Smooth muscle cell of the brain vasculature (primary cell): ENCODE measurements at regions not wholly inside any gene's neighbourhood (a gene's known extent, or its start where the extent isn't known, plus 50 kb on each side); places are given as distances from the start of the nearest gene placed in this dataset.

Experiments used
- DNase-seq: peaks from one replicate; pipeline ENCODE4 v3.0.0-alpha.2; 2012; ENCODE audit warnings: low read depth, low spot score

GRCh38 chr2:217625557-217626169 is 377.1 kb downstream of the TNS1 start:
- no peak for DNase-seq

DNA sequence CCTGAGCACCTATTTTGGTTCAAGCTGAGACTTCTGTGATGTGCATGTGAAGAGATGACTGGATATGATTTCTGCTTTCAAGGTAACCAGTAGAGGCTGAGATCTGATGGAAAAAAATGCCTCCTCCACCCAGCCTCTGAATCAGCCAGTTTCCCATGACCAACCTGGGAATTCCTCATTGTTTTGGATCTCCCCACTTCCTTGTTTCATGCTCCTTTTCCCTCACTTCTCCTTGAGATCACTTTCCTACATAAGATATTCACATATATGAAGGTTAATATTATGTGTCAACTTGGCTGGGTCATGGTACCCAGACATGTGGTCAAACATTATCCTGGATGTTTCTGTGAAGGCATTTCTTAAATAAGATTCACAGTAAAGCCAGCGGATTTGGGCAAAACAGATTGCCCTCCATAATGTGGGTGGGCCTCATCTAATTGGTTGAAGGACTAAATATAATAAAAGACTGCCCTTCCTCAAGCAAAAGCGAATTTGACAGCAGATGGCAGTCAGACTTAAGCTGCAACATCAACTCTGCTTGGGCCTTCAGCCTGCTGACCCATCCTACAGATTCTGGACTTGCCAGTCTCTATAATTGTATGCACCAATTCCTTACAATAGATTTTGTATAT is 379.4 kb downstream of the TNS1 start:
- no peak for DNase-seq

DNA sequence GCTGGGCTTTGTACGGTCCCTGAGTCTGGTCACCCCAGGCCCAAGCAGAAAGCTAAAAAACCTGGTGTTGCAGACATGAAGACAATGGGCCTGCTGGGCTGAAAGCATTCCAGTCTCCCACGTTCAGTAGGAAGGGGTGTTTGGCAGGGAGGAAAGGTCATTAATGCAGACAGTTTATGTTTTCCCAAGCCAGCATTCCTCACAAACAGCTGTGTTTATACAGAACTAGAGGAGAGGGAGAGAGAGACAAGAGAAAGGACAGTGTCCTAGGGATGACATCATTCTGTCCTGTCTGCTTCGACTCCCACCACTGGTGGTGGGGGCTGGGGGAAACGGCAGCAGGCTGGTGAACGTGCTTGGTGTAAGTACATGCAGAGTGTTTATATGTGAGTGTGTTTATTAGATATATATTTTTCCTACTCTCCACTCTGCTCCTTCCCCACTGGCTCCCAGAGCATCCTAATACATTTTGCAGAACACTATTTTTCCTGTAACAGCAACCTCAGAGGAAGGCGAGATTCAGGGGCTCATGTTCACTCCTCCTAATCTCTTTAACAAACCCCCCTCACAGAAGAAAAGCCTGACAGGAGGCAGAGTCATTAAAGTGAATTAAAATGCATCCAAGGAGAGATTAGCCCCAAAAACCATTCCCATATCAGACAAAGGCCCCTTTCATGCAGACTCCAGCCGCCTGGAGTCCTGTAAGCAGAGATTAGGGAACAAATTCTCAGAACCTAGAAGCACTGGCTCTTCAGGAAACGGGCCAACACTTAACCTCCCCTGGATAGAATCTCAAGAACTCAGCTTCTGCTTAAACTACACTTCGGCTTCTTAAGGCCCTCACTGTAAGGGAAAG is 380.4 kb downstream of the TNS1 start:
- peak; percentile 63 for DNase-seq

DNA sequence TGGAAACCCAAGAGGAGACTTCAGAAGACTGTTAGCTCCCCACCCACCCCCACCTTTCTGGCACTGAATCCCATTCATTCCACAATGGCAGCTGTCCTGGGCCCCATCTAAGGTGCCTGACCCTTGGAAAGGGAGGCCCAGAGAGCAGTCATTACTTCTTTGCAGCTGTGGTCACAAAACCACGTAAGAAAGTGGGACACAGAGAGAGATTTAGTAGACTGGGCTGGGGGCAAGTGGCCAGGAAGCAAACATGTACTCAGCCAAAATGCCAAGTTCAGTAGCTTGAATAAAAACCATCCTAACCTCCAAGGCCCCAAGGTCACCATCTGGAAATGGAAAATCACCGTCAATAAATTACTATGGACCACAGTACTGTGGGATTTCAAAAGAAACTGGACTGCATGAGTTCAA is 381.4 kb downstream of the TNS1 start:
- DNase-seq = no peak

- DNase-seq = no peak
Measured at GRCh38 chr2:217618744-217619143, 384.1 kb downstream of the TNS1 start.

DNA sequence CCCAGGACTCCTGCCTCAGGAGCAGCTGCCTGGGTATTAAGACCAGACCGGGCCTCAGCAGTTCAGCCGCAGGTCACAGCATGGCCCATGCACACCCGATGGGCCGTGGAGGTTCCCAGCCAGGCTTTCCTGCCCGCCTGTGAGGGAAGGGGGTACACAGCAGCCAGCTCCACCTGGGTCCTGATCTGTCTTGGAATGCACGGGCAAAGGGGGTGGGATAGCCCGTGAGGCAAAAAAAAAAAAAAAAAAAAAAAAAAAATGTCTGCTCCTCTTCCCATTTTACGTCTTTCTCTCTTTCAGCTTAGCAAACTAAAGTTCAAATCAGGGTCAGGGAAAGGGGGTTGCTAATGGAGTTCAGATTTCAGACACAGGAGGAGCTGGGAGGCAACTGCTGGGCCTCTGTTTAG is 385.2 kb downstream of the TNS1 start:
- DNase-seq = no peak

DNA sequence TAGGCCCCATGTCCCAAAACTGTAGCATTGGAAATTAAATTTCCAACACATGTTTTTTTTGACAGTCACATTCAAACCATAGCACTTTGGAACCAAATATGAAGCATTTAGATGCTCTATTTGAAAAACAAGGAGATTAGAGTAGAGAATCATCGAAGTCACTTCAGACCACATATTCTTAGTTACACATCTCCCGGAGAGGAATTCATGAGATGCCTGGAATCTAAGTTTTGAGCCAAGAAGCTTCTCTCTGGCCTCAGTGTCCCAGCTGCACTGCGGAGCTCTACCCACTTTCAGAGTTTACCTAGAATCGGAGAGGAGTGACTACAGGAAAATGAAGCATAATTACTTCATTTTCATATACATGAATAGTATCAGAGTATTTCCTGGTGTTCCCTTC is 385.9 kb downstream of the TNS1 start:
- DNase-seq = no peak

GRCh38 chr2:217615171-217615570 is 387.6 kb downstream of the TNS1 start:
- DNase-seq = no peak

GRCh38 chr2:217614498-217614897 is 388.3 kb downstream of the TNS1 start:
- no peak for DNase-seq

DNA sequence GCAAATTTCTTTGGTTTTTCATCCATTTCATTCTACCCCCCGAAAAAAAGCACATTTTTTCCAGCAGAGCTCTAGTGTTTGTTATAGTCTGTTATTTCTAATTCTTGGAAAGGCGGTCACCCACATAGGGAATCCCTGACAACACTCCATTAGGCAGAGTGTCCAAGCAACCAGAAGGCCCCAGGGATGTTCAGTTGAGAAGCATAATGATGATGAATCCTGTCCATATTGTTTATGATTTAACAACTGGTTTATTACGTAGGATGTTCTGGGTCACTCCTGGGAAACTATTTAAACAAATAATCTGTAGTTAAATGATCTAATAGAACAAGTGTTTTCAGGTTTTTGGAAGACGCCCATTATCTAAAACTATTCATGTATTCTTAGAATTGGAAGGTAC is 388.7 kb downstream of the TNS1 start:
- DNase-seq = no peak

- no peak for DNase-seq
Measured at GRCh38 chr2:217612920-217613319, 389.9 kb downstream of the TNS1 start.

DNA sequence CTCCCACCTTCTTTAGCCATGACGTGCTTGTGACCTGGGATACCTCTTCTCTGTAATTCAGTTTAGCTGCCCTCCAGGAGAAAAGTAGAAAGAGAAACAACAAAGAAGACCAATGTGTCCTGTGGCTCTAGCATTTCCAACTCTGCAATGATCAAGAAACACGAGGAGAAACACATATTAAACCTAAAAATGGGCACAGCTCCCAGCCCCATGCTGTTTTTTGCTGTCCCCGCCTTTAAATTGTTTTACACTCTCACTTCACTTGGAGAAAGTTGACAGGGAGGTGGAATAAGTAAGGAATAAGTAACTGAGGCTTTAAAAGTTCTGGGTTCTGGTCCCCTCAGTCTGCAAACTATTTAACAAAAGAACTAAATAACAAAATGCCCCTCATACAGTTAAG is 390.6 kb downstream of the TNS1 start:
- no peak for DNase-seq

- no peak for DNase-seq
Measured at GRCh38 chr2:217611626-217612127, 391.1 kb downstream of the TNS1 start.

DNA sequence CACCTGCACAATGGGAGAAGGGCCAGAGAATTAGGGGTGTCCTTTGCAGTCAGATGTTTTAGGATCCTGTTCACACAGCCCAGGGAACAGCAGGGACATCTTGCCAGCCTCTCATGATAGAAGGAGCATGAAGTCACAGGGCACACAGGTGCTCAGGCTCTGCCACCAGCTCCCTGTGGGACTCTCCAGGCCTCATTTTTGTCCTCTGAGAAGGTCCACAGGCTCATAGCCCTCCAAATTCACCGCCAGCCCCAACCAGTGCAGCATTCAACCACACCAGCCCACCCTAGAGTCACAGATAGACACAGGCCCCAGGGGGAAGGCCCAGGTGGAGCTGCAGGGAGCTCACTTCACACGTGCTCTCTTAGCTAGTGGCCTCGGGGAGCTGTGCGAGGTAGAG is 391.7 kb downstream of the TNS1 start:
- no peak for DNase-seq

DNA sequence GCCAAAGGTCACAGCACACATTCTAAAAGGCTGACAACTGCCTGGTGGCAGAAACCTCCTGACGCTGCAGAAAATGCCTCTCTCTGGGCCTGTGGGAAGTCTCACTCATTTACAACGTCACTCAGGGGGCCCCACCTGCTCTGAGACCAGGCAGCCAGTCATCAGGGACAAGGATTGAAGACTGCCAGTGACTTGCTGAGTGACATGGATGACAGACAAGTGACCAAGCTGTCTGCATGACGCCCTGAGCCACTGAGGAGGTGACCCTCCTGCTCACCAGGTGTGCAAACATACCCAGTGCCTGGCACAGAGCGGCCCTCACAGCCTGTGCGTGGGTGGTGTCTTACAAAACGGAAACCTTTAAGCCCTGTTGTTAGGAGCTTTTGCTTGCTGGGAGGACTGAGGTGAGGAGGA is 392.4 kb downstream of the TNS1 start:
- DNase-seq = no peak

DNA sequence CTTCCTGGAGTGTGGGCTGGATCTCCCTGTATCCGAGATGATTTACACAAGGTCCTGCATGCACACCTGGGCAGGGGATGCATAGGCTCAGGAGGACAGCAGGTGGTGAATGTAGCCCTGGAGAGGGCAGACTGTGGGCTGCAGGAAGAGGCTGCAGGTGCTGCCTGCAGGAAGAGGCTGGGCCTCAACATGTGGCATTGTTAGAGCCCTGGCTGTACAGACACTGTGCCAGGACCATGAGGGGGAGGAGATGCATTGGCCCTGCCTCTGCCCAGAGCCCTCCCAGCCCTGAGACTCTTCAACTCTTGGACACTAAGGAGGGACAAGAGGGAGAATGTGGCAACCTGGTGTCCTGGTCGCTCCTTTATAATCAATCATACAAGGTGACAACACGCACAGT is 392.8 kb downstream of the TNS1 start:
- no peak for DNase-seq

DNA sequence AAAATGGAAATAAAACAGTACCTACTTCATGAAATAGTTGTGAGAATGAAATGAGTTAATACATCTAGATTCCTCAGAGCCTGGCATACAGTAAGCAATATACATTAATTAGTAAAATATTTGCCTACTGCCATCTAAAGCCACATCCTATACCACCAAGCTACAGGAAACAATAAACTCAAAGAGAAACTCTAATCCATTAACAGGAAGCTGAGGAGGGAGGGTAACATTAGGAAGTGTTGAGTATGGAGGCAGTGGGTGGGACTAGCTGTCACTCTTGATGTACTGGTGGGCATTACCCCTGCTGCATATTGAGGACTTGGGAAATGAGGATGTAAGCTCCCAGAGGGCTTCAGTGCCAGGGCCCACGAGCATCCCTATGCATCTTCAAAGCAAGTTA is 396.5 kb downstream of the TNS1 start:
- no peak for DNase-seq

DNA sequence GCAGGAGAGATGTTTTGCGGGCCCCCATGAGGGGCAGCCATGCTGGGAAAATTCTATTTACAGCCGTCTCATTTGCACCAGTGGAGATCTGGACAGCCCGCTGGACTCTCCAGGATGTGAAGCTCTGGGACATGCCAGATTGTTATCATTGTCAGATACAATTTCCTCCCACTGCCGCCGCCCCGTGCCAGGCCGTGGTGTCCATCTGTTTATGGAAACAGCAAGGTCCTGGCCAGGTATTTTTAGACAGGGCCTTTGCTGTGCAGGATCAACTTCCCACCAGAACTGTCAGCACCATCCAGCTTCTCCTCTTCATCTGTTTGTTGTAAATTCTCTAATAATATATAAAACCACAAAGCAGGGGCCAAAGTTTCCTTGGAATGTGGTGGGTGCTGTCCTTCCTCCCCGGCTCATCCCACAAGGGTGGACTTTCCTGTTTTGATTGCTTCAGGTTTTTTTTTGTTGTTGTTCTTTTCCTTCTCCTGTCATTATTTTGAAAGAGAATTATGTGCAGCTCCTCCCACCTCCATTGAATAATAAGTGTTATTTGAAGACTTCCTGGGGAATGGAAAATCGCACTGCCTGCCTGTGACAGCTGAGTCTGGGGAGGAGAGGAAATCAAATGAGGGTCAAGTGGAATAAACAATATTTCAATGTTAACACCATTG is 398.1 kb downstream of the TNS1 start:
- DNase-seq = no peak

GRCh38 chr2:217601601-217602000 is 401.2 kb downstream of the TNS1 start:
- no peak for DNase-seq

GRCh38 chr2:217599906-217600305 is 402.9 kb downstream of the TNS1 start:
- no peak for DNase-seq

GRCh38 chr2:217597681-217598080 is 405.1 kb downstream of the TNS1 start:
- DNase-seq = no peak

DNA sequence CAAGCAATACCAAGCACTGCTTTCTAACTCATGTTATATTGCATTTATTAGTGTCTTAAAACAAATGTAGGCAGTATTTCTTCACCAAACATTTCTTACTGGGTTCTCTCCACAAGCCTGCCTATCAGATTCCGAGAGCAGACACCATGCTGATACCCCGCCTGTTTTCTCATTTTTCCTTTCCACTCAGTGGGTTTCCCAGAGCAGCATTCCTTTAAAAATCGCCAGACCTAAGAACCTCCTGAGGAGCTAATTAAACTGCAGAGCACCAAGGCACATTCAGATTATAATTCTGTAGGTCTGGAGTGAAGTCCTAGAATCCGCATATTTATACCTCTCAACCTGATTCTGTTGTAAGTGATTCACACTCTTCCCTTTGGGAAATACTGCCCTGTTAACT is 405.6 kb downstream of the TNS1 start:
- DNase-seq = no peak
